PFSK-1 (cell line): ENCODE measurements at regions not wholly inside any gene's neighbourhood (a gene's known extent, or its start where the extent isn't known, plus 50 kb on each side); places are given as distances from the start of the nearest gene placed in this dataset.

Experiments
- FOXP2 ChIP-seq: optimal IDR thresholded peaks from 2 replicates; pipeline ENCODE3; 2011; ENCODE audit warnings: borderline replicate concordance, control low read depth, inconsistent platforms; ENCODE audit not compliant: insufficient read depth; ENCODE audit errors: extremely low read length, extremely low read depth
- POLR2AphosphoS5 ChIP-seq: IDR thresholded peaks from 2 replicates; pipeline ENCODE4 v1.6.1; 2012; ENCODE audit warnings: low read depth, mild to moderate bottlenecking, control low read depth, low read length, moderate library complexity
- SIN3A ChIP-seq: IDR thresholded peaks from 2 replicates; pipeline ENCODE4 v1.6.1; 2012; ENCODE audit warnings: mild to moderate bottlenecking, low read length, moderate library complexity, borderline replicate concordance; ENCODE audit not compliant: insufficient read depth
- TAF1 ChIP-seq: IDR thresholded peaks from 2 replicates; pipeline ENCODE4 v1.6.1; 2012; ENCODE audit warnings: low read length, control low read depth, borderline replicate concordance; ENCODE audit not compliant: insufficient read depth
- TF ChIP-seq, protein P1 (sequence below), 2 experiments: IDR thresholded peaks; 2 replicates each; pipeline versions ENCODE4 v1.6.1 to v1.8.0; 2011 to 2012; ENCODE audit warnings: low read depth in 2 of 2, low read length in 2 of 2, control low read depth in 1 of 2, inconsistent platforms in 1 of 2, mild to moderate bottlenecking in 1 of 2, moderate library complexity in 1 of 2; ENCODE audit not compliant: insufficient read depth in 1 of 2

- no peak for TF ChIP-seq POLR2AphosphoS5
- TF ChIP-seq TAF1, result no peak
- TF ChIP-seq FOXP2, result no peak
- no peak for TF ChIP-seq SIN3A
- TF ChIP-seq, protein P1, sequence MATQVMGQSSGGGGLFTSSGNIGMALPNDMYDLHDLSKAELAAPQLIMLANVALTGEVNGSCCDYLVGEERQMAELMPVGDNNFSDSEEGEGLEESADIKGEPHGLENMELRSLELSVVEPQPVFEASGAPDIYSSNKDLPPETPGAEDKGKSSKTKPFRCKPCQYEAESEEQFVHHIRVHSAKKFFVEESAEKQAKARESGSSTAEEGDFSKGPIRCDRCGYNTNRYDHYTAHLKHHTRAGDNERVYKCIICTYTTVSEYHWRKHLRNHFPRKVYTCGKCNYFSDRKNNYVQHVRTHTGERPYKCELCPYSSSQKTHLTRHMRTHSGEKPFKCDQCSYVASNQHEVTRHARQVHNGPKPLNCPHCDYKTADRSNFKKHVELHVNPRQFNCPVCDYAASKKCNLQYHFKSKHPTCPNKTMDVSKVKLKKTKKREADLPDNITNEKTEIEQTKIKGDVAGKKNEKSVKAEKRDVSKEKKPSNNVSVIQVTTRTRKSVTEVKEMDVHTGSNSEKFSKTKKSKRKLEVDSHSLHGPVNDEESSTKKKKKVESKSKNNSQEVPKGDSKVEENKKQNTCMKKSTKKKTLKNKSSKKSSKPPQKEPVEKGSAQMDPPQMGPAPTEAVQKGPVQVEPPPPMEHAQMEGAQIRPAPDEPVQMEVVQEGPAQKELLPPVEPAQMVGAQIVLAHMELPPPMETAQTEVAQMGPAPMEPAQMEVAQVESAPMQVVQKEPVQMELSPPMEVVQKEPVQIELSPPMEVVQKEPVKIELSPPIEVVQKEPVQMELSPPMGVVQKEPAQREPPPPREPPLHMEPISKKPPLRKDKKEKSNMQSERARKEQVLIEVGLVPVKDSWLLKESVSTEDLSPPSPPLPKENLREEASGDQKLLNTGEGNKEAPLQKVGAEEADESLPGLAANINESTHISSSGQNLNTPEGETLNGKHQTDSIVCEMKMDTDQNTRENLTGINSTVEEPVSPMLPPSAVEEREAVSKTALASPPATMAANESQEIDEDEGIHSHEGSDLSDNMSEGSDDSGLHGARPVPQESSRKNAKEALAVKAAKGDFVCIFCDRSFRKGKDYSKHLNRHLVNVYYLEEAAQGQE (IDR thresholded peaks at IDR 0.05; ENCODE audit: insufficient read depth in 1 of 2, low read depth in 2 of 2, low read length in 2 of 2), result no peak
Measured at GRCh38 chr5:57683036-57683630, 200.5 kb upstream of the ACTBL2 start.

DNA sequence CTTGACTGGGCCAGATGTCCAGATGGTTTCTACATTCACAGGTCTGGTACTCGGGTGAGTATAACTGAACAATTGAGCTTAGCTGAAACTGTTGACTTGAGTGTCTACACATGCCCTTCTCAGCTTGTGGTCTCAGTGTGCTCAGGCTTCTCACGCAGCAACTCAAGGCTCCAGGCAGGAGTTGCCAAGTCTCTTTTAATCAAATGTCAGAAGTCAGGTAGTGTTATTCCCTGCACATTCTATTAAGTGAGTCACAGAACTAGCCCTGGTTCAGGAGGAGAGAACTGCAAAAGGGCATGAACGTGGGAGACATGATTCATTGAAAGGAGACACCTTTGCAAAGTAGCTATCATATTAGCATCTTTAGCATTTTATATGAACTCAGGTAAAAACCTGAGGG is 199.3 kb upstream of the ACTBL2 start:
- no peak for TF ChIP-seq FOXP2

- TF ChIP-seq, protein P1 (IDR thresholded peaks at IDR 0.05; ENCODE audit: insufficient read depth in 1 of 2, low read depth in 2 of 2, low read length in 2 of 2), result no peak
- TF ChIP-seq SIN3A (no peak), TAF1 (no peak), FOXP2 (no peak), POLR2AphosphoS5 (no peak)
Measured at GRCh38 chr5:57680686-57681085, 198.1 kb upstream of the ACTBL2 start.

DNA sequence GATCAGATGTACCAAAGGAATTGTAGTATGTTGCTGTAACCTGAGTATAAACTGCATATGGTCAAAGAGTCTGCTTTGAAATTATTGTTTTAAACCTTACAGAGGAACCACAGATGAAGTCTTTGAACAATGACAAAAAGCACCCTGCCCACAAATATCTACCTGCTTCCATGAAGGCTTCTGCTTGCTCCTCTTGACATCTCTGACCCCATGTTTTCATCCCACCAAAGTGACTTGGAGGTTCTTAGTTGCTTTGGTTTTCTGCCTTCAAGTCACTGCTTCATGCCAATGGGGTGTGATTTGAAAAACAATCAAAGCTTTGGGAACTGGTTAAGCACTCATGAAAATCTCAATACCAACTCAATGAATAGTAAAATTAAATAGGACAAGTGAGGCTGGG is 194.6 kb upstream of the ACTBL2 start:
- no peak for TF ChIP-seq TAF1
- TF ChIP-seq SIN3A, result no peak
- TF ChIP-seq, protein P1 (IDR thresholded peaks at IDR 0.05; ENCODE audit: insufficient read depth in 1 of 2, low read depth in 2 of 2, low read length in 2 of 2), result no peak
- no peak for TF ChIP-seq FOXP2
- no peak for TF ChIP-seq POLR2AphosphoS5

GRCh38 chr5:57676222-57677098 is 193.8 kb upstream of the ACTBL2 start:
- TF ChIP-seq SIN3A (no peak), FOXP2 (no peak), TAF1 (no peak)
- TF ChIP-seq, protein P1 (IDR thresholded peaks at IDR 0.05; ENCODE audit: insufficient read depth in 1 of 2, low read depth in 2 of 2, low read length in 2 of 2), result no peak
